ENCODE measurements at regions not wholly inside any gene's neighbourhood (a gene's known extent, or its start where the extent isn't known, plus 50 kb on each side); places are given as distances from the start of the nearest gene placed in this dataset.

- TF ChIP-seq ESRRG (CRISPR knock-in tag; IDR thresholded peaks at IDR 0.05) (no peak), GLIS3 (CRISPR knock-in tag; IDR thresholded peaks at IDR 0.05) (no peak), PPARA (CRISPR knock-in tag; IDR thresholded peaks at IDR 0.05; ENCODE audit: borderline replicate concordance) (no peak), PATZ1 (CRISPR knock-in tag; IDR thresholded peaks at IDR 0.05; ENCODE audit: borderline replicate concordance) (no peak), ZFP3 (CRISPR knock-in tag; IDR thresholded peaks at IDR 0.05) (no peak), CSRNP3 (CRISPR knock-in tag; IDR thresholded peaks at IDR 0.05) (no peak), TSHZ2 (CRISPR knock-in tag; IDR thresholded peaks at IDR 0.05) (no peak), POU6F1 (CRISPR knock-in tag; IDR thresholded peaks at IDR 0.05; ENCODE audit: borderline replicate concordance, low read depth) (no peak), RARB (CRISPR knock-in tag; IDR thresholded peaks at IDR 0.05) (no peak), CREB5 (CRISPR knock-in tag; IDR thresholded peaks at IDR 0.05; ENCODE audit: low read depth) (no peak), ZFP30 (CRISPR knock-in tag; IDR thresholded peaks at IDR 0.05) (no peak), ZNF70 (CRISPR knock-in tag; IDR thresholded peaks at IDR 0.05) (no peak)
Observed at GRCh38 chr5:68745448-68745847, 348.4 kb upstream of the SLC30A5 start.

Data from SK-N-SH treated with all-trans-retinoic acid at 6 μM for 48 hours (cell line).